Activated T-cell treated with anti-CD3 and anti-CD28 coated beads, Interleukin-2, amount 50 U/mL, for 72 hours (primary cell): ENCODE measurements at regions not wholly inside any gene's neighbourhood (a gene's known extent, or its start where the extent isn't known, plus 50 kb on each side); places are given as distances from the start of the nearest gene placed in this dataset.

Experiments
- ATAC-seq, 2 donors: fragments of 150-1000 bp; cut with Tn5 transposase; replicated peaks in 1 of 2; 2 replicates each; pipeline ENCODE4 v1.10.0; 2021; ENCODE audit warnings: moderate library complexity in 2 of 2, mild to moderate bottlenecking in 1 of 2
- DNase-seq, 2 donors: peaks; one replicate each; pipeline ENCODE4 v3.0.0; 2021 to 2022; ENCODE audit warnings: mixed read lengths in 1 of 2
- H3K27ac Mint-ChIP-seq: one replicate; pipeline ENCODE4 v1.8.0; 2022; ENCODE audit warnings: mild to moderate bottlenecking, moderate library complexity, mixed read lengths
- H3K27me3 Mint-ChIP-seq: one replicate; pipeline ENCODE4 v1.8.0; 2022; ENCODE audit warnings: low read depth, mixed read lengths
- H3K36me3 Mint-ChIP-seq, 2 donors: one replicate each; pipeline ENCODE4 v1.8.0; 2022; ENCODE audit warnings: mixed read lengths in 2 of 2, mild to moderate bottlenecking in 1 of 2; ENCODE audit not compliant: insufficient read depth in 2 of 2
- H3K4me1 Mint-ChIP-seq: one replicate; pipeline ENCODE4 v1.8.0; 2022; ENCODE audit warnings: low read depth, mixed read lengths
- H3K4me3 Mint-ChIP-seq, 2 donors: one replicate each; pipeline ENCODE4 v1.8.0; 2022; ENCODE audit warnings: mild to moderate bottlenecking in 2 of 2, mixed read lengths in 2 of 2, moderate library complexity in 2 of 2
- H3K9me3 Mint-ChIP-seq, 2 donors: one replicate each; pipeline ENCODE4 v1.8.0; 2022; ENCODE audit warnings: mixed read lengths in 2 of 2

DNA sequence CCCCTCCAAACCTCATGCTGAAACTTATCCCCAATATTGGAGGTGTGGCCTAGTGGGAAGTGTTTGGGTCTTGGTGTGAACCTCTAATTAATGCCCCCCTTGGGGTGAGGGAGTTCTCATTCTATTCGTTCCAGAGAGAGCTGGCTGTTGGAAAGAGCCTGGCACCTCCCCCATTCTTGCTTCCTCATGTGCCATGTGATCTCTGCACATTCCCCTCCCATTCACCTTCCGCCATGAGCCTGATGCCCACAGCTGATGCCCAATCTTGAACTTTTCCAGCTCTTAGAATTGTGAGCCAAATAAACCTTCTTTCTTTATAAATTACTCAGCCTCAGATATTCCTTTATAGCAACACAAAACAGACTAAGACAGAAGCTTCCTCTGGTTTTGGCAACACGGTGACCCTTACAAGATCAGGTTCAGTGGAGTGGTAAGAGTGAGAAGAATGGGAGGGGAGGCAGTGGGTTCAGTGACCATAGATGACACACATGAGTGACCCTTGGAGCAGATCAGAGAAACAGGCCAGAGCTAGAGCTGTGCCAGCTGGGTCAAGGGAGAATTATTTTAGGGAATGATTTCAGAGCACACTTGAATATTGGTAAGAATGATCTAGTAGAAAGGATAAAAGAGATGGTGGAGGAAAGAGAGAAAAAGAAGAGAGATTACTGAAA is 176.4 kb downstream of the LY86 start:
- no peak for ATAC-seq

DNA sequence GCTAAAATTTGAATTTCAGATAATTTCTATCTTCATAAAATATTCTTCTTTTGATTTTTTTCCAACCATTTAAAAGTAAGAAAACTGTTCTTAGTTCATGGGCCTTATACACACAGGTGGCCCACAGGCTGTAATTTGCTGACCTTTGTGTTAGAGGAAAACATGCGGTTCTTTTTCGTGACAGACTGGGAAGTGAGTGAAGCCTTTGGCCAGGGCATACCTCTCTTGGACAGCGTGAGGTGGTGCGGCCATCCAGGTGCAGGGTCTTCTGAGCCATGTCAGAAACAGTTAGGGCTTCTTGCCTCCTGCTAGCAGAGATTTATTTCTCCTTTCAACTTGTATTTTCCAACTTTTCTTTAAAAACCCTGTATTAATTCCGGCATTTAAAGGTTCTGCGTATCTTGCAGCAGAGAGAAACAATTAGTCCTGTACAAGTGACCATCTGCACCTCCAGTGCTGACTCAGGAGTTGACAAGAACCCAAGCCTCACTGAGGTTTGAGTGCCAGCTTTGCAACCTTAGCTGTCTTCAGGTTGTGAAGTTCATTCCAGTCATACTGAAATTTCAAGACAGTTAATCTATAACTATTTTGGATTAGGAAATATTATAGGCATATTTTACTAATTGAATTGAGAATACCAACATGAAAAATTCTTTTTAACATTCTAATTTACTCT is 177.8 kb downstream of the LY86 start:
- no peak for DNase-seq
- Mint-ChIP-seq H3K9me3 (no peaks in the 10 kb centered on the region), H3K27ac (no peak overlapping the region), H3K4me3 (no peak overlapping the region), H3K36me3 (no peaks in the 10 kb centered on the region), H3K4me1 (no peaks in the 10 kb centered on the region), H3K27me3 (no peaks in the 10 kb centered on the region)
- no peak for ATAC-seq

More for the DNA sequence above, 176.4 kb downstream of the LY86 start:
- no peak overlapping the region for H3K27ac Mint-ChIP-seq
- H3K36me3 Mint-ChIP-seq, result no peaks in the 10 kb centered on the region
- H3K27me3 Mint-ChIP-seq, result no peaks in the 10 kb centered on the region
- H3K9me3 Mint-ChIP-seq, result no peaks in the 10 kb centered on the region
- no peak for DNase-seq
- no peaks in the 10 kb centered on the region for H3K4me1 Mint-ChIP-seq
- H3K4me3 Mint-ChIP-seq, result no peak overlapping the region

- H3K4me3 Mint-ChIP-seq, result no peak overlapping the region
- ATAC-seq (no peak), DNase-seq (no peak)
- no peak overlapping the region for H3K27ac Mint-ChIP-seq
- no peaks in the 10 kb centered on the region for H3K36me3 Mint-ChIP-seq
- H3K4me1 Mint-ChIP-seq, result no peaks in the 10 kb centered on the region
- no peaks in the 10 kb centered on the region for H3K9me3 Mint-ChIP-seq
- H3K27me3 Mint-ChIP-seq, result no peaks in the 10 kb centered on the region
These were observed 180.9 kb downstream of the LY86 start for GRCh38 chr6:6769466-6769865.

DNA sequence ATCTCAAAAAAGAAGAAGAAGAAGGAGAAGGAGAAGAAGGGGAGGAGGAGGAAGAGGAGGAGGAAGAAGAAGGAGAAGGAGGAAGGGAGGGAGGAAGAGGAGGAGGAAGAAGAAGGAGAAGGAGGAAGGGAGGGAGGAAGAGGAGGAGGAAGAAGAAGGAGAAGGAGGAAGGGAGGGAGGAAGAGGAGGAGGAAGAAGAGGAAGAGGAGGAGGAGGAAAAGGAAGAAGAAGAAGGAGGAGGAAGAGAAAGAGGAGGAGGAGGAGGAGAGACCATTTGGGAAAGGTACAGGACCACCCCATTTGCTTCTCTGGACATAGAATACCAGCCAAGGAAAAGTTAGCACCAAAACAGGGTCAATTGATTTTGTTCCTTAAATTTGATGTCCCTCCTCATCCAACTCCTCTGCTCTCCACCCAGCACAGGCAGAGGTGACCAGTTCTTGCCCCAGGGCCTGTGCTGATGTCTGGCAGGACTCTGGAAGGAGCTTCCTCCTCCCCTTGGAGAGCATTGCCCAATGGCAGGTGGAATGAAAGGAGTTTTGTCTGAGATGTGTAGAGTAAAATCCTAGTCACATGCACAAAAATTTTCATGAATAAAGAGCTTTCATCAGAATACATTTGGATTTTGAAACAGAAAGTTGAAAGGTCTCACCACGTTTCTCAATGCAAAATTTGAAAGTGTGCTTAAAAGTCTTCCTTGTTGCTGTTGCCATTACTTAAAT is 182.9 kb downstream of the LY86 start:
- Mint-ChIP-seq H3K27ac (no peak overlapping the region), H3K36me3 (no peaks in the 10 kb centered on the region), H3K4me3 (no peak overlapping the region), H3K27me3 (no peaks in the 10 kb centered on the region), H3K9me3 (peaks cover 0 to 1% of the 10 kb centered on the region in 2 donors), H3K4me1 (no peaks in the 10 kb centered on the region)
- DNase-seq (no peak), ATAC-seq (no peak)

DNA sequence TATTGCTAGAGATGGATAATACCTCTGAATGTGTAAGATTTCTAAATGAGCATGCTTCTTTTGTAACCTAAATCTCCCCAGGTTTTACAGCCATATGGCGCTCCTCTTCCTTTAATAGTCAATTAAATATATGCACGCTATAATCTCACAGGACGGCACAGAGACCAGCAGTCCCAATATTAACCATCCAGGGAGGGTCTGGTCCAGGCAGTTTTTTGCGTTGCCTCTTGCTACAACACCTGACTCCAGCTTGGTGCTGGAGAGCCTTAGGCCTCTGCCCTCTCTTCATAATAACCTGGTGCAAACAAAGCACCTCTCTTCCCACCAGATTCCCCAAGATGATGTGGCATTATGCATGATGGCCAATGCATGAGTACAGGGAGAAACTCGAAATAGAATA is 183.4 kb downstream of the LY86 start:
- H3K27me3 Mint-ChIP-seq, result peaks cover 5% of the 10 kb centered on the region
- H3K4me1 Mint-ChIP-seq, result no peaks in the 10 kb centered on the region
- peaks cover 1 to 4% of the 10 kb centered on the region in 2 donors for H3K36me3 Mint-ChIP-seq
- ATAC-seq (no peak), DNase-seq (no peak)
- no peak overlapping the region for H3K4me3 Mint-ChIP-seq
- peaks cover 2 to 3% of the 10 kb centered on the region in 2 donors for H3K9me3 Mint-ChIP-seq
- no peak overlapping the region for H3K27ac Mint-ChIP-seq

DNA sequence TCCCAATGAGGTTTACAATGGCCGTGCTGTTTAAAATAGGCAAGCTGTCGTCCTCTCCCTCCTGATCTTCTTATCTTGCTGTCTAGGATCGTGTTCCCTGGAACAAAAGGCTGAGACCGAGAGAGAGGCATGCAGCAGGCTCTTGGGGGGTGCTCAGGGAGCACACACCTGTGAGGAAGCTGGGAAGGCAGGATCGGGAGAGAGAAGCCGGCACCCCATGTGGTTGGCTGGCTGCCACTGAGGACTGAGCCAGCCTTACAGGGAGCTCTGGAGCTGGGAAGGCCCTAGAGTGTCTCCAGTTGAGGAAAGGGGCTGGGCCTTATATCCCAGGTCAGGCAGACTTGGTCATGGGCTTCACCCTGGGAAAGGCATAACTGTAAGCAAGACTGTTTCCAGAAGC is 184.2 kb downstream of the LY86 start:
- Mint-ChIP-seq H3K36me3 (peaks cover 4% of the 10 kb centered on the region in 2 donors), H3K27me3 (peaks cover 8% of the 10 kb centered on the region), H3K27ac (no peak overlapping the region), H3K4me3 (no peak overlapping the region), H3K9me3 (peaks cover 2 to 4% of the 10 kb centered on the region in 2 donors), H3K4me1 (no peaks in the 10 kb centered on the region)
- DNase-seq, result no peak
- ATAC-seq, result no peak

DNA sequence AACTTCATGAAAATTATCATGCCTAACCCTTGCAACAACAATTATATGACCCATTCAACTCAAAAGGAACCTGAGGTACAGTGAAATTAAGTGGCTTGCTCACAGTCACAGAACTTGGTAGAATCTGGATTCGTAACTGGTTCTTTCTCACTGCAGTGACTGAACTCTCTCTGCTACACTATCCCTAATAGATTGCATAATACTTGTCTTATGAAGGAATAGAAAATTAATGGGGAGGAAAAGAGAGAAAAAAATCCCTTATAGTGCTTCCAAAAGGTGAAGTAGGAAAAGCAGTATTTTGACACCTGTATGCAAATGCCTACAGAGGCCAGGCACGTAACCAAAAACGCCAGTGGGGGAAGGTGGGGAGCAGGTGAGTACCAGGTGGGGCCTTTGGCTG is 186.6 kb downstream of the LY86 start:
- Mint-ChIP-seq H3K4me3 (no peak overlapping the region), H3K27me3 (peaks cover 26% of the 10 kb centered on the region), H3K27ac (no peak overlapping the region), H3K4me1 (no peaks in the 10 kb centered on the region), H3K36me3 (peaks cover 4% of the 10 kb centered on the region in 2 donors), H3K9me3 (peaks cover 4% of the 10 kb centered on the region in 2 donors)
- DNase-seq (no peak), ATAC-seq (no peak)

DNA sequence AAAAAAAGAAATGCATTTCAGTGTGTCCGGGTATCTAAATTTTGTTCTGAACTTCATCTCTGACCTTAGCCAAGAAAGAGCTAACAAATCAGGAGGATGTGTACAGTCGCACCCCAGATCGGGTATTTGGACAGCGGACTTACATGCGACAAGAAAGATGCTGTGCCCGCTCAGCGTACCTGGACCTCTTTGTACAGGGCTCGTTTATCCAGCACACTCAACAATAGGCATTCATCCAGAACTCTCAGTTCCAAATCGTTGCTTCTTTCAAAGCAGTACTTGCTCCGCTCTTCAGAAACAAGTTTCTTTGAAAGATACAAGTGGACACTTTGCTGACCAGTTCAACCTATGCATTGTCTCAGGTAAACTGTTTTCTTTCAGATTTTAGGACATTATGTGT is 191.7 kb downstream of the LY86 start:
- Mint-ChIP-seq H3K4me3 (no peak overlapping the region), H3K9me3 (peaks cover 4% of the 10 kb centered on the region in 2 donors), H3K27me3 (peaks cover 26% of the 10 kb centered on the region), H3K27ac (no peak overlapping the region), H3K36me3 (peaks cover 4% of the 10 kb centered on the region in 2 donors), H3K4me1 (no peaks in the 10 kb centered on the region)
- no peak for DNase-seq
- no peak for ATAC-seq

GRCh38 chr6:6781172-6781872 is 192.8 kb downstream of the LY86 start:
- peaks cover 3 to 4% of the 10 kb centered on the region in 2 donors for H3K9me3 Mint-ChIP-seq
- no peak overlapping the region for H3K4me3 Mint-ChIP-seq
- peaks cover 4% of the 10 kb centered on the region in 2 donors for H3K36me3 Mint-ChIP-seq
- ATAC-seq (no peak), DNase-seq (no peak)
- H3K4me1 Mint-ChIP-seq, result no peaks in the 10 kb centered on the region
- peaks cover 26% of the 10 kb centered on the region for H3K27me3 Mint-ChIP-seq
- H3K27ac Mint-ChIP-seq, result no peak overlapping the region

DNA sequence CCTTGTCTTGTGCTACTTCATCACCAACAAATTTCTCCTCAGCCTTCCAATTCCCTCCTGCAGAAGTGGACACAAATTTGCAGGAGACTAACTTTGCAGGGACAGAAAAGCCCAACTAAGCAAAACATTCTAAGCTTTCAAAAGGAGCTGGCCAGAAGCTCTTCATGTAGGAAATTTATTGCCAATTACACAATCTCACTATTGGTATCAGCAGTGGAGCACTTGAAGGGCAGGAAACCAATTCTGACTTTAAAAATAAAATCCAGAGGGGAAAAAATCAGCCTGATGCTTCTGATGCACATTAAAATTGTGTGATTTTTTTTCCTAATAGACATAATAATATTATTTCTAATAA is 193.3 kb downstream of the LY86 start:
- DNase-seq (no peak), ATAC-seq (no peak)
- H3K27ac Mint-ChIP-seq, result no peak overlapping the region
- H3K4me3 Mint-ChIP-seq, result no peak overlapping the region
- H3K4me1 Mint-ChIP-seq, result no peaks in the 10 kb centered on the region
- peaks cover 2 to 3% of the 10 kb centered on the region in 2 donors for H3K9me3 Mint-ChIP-seq
- H3K36me3 Mint-ChIP-seq, result peaks cover 1 to 3% of the 10 kb centered on the region in 2 donors
- peaks cover 22% of the 10 kb centered on the region for H3K27me3 Mint-ChIP-seq

DNA sequence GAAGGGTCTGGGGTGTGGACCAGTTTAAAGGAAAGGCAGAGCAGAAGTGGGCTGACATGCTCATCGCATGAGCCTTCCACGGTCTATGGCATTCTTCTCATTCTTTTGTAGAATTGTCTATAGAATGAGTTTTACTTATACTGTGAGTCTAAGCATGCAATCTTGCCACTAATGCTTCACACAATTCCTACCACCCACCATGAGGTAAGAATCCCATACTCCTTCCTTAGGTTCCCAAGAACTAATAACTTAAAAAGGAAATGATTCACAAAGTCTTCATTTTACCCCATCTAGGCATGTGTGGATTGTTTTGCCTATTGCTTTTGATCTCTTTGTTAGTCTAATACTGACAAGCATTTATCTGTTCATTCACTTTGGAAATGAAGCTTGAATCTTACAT is 195.2 kb downstream of the LY86 start:
- no peaks in the 10 kb centered on the region for H3K9me3 Mint-ChIP-seq
- no peak for DNase-seq
- no peak overlapping the region for H3K4me3 Mint-ChIP-seq
- H3K27me3 Mint-ChIP-seq, result peaks cover 14% of the 10 kb centered on the region
- H3K4me1 Mint-ChIP-seq, result no peaks in the 10 kb centered on the region
- no peak overlapping the region for H3K27ac Mint-ChIP-seq
- no peak for ATAC-seq
- H3K36me3 Mint-ChIP-seq, result no peaks in the 10 kb centered on the region

DNA sequence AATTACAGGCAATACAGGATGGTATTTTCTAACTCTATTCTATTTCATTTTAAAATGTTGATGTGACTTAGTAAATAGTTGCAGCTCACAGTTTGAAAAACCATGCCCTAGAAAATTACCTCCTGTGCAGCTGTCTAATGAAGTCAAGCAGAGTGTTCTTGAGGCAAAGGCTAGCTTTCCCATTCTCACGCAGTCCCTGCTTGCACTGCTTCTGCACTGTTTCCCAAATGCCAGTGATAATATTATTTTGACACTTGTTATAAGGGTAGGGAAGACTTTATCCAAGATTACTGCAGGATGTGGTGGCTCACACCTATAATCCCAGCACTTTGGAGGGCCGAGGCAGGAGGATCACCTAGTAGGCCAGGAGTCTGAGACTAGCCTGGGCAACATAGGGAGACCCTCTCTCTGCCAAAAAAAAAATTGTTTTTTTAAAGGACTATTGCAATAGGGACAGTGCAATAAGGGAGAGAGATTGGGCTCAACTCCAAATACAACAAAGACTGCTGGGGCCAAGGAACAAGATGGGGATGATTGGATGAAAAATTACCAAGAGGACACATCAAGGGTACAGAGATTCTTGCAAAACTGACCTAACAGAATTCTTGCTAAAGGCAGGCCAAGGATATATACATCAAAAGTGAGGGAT is 196.1 kb downstream of the LY86 start:
- no peaks in the 10 kb centered on the region for H3K36me3 Mint-ChIP-seq
- no peak overlapping the region for H3K4me3 Mint-ChIP-seq
- H3K27ac Mint-ChIP-seq, result no peak overlapping the region
- H3K4me1 Mint-ChIP-seq, result no peaks in the 10 kb centered on the region
- DNase-seq (no peak), ATAC-seq (no peak)
- peaks cover 5% of the 10 kb centered on the region for H3K27me3 Mint-ChIP-seq
- no peaks in the 10 kb centered on the region for H3K9me3 Mint-ChIP-seq

GRCh38 chr6:6785163-6785521 is 196.6 kb downstream of the LY86 start:
- Mint-ChIP-seq H3K36me3 (no peaks in the 10 kb centered on the region), H3K4me3 (no peak overlapping the region), H3K27me3 (no peaks in the 10 kb centered on the region), H3K4me1 (no peaks in the 10 kb centered on the region), H3K9me3 (no peaks in the 10 kb centered on the region), H3K27ac (no peak overlapping the region)
- no peak for DNase-seq
- ATAC-seq, result no peak
